GM19023 (cell line): ENCODE measurements at regions not wholly inside any gene's neighbourhood (a gene's known extent, or its start where the extent isn't known, plus 50 kb on each side); places are given as distances from the start of the nearest gene placed in this dataset.

Experiments
- ATAC-seq: cut with Tn5 transposase; IDR thresholded peaks from one replicate; pipeline ENCODE4 v1.9.1; 2021; ENCODE audit warnings: mild to moderate bottlenecking, moderate library complexity; ENCODE audit not compliant: unreplicated experiment

DNA sequence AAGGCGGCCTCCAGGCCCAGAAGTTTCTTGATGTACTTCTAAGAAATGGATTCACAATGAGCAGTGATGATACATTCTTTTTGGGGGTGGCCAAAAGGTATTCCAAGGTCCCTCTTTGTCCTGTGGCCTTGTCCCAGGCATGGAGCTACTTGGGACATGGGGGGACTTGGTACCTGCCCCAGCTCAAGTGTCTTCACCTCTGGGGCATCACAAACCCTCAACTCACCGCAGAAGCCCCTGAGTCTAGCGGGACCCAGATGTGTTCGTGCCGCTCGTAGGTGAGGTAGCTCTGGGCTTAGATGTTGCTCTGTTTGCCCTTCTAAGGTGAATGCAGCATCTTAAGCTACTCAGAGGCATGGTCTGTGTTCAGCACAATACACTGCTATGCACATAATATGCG, 338.0 kb upstream of the IRX4 start:
- no peak for ATAC-seq

DNA sequence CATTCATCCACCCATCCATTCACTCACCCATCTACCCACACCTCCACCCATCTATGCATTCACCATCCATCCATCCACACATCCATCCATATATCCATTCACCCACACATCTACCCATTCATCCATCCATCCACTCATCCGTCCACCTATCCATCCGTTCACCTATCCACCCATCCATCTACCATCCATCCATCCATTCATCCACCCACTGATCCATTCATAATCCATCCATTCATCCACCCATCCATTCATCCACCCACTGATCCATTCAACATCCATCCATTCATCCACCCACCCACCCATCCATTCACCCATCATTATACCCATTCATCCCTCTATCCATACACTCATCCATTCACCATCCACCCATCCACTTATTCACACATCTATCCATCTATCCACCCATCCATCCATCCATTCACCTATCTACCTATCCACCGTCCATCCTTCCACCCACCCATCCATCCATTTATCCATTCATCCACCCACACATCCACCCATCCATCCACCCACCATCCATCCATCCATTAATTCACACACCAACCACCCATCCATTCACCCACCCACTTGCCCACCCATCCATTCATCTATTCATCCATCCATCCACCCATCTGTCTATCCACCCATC, 336.5 kb upstream of the IRX4 start:
- ATAC-seq, result no peak

DNA sequence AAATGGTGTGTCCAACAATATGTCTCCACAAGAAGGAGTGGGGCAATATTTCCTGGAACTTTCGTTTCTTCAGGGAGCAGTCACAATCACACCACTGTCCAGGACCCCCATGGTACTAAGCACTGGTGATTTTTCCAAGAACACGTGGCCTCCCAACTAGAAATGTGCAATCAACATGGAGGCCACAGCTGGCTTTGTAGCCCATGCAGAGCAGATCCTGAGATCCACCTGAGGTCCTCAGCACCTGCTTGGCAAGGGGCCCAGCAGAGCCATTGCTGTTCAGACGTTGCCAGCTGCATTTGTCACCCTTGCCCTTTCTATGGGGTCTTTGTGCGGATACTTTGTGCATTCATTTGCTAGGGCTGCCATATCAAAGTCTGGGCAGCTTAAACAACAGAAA, 334.5 kb upstream of the IRX4 start:
- no peak for ATAC-seq

DNA sequence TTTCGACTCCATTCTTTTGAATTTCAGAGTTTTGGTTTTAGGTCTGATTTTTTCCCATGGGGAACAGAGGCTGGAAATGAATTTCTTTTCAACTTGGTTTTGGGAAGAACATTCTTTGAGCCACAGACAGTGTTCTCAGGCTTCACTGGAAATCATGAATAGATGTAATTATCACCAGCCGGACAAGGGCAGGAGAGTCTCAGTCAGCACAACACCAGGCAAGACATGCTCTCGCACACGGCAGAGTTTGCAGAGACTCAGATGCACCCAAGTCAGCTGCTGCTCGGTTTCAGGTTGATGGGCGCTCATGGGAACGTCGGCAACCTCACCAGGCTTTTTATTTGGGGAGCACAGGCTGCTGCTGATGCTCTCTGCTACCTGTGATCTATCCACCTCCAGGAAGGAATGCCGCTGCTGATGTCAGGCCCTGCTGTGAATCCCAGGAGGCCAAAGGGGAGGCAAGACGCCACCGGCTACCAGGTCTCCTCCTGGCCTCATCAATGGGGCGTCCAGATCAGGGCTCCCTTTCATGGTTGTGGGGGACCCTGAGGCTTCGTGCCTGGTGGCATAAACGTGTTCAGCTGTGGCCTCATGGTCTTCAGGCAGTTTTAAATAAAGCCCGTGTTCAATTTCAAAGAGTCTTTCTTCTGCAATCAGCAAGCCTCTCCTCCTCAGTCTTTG, 332.3 kb upstream of the IRX4 start:
- no peak for ATAC-seq

DNA sequence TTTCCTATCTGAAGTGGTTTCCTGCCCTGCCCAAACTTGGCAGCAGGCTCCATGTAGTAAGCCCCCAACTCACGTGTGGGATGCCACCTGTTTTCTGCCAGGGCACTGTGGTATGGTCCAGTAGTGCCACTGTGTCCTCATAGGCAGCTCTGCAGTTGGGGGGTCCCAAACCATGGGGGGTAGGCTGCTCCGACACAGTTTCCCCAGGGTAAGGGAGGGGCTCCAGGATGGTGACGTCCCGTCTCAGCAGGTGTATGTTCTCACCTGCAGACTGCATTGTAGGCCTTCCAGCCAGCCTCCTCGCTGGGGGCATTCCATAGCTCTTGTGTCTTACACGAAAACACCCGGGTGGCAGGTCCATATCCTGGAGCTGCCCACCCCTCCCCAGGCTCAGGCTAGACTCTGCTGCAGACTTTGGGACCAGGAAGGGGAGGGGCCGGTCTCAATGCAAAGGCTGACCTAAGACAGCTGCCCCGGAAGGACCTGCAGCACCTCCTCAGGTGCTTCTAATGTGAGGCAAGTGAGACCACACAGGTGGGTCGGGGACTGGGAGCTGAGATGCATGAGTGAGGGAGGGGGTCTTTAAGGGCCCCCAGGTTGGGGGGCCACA, 330.5 kb upstream of the IRX4 start:
- ATAC-seq, result no peak

DNA sequence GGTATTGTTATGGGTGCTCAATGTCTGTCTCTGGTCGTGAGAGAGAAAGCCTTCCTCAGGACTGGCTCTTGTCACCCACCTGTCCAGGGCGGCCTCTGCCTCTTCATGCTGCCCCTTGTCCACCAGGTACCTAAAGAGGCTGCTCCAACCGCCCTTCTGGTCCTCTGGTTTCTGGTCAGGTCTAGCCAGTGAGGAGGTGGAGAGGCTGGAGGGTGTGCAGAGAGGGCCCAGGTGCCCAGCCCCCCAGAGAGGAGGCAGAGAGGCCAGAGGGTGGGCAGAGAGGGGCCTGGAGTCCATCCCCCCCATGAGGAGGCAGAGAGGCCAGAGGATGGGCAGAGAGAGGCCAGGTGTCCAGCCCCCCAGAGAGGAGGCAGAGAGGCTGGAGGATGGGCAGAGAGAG, 329.8 kb upstream of the IRX4 start:
- ATAC-seq, result no peak

DNA sequence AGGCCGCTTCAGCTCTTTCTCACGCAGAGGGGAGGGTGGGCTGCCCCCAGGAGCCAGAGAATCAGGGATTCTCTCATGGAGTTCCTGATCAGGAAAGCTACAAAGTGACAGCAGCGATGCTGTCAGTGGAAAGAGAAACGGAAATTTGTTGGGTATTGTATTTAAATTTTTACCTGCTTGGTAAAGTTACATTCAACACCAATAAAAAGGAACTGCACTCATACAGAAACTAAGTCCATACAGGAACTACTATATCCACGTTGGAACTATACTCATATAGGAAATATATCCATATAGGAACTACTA, 325.5 kb upstream of the IRX4 start:
- ATAC-seq, result no peak

DNA sequence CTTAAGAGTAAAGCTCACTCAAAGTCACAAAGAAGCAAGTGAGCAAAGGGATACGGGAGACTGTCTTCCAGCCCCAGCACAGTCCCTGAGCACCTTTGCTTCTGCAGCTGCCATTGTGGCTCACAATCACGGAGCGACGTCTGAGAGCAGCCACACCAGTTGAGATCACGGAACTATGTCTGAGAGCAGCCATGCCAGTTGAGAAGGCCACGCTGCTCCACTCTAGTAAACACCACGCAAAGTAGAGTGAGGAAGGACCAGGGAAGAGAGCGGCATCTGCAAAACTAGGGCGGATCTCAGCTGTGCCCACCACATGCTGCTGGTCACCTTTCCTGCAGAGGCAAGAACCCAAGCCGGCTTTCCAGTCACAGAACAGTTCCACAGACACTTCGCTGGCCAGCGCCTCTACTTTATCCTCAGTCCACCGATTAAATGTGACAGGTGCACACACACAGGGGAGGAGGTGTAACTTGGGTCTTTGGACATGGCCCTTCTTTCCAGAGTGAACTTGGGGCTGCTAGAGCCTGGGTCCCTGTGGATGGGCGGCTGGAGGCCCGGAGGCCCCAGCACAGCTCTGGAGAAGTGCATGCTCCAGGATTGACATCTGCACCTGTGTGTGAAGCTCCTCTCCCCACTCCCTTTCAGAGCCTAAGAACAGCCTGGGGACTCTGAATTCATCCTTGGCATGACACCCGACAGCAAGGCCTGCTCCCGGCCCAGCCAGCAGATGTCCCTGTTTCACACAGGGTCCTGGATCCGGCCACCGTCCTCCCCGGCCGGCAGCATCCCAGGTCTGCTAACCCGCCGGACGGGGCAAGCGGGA, 324.9 kb upstream of the IRX4 start:
- no peak for ATAC-seq

DNA sequence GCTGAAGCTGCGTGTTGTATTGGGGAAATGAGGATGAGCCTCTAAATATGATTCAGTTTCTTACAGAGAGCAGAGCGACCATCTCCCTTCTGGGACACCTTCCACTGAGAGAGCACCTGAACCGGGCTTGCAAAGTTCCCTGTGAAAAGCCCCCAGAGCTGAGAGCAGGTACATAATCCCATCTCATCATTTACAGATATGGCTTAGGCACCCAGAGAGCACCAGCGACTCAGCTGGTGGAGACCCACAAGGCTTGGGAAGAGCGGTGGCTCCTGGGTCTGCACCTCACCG, 324.3 kb upstream of the IRX4 start:
- no peak for ATAC-seq

DNA sequence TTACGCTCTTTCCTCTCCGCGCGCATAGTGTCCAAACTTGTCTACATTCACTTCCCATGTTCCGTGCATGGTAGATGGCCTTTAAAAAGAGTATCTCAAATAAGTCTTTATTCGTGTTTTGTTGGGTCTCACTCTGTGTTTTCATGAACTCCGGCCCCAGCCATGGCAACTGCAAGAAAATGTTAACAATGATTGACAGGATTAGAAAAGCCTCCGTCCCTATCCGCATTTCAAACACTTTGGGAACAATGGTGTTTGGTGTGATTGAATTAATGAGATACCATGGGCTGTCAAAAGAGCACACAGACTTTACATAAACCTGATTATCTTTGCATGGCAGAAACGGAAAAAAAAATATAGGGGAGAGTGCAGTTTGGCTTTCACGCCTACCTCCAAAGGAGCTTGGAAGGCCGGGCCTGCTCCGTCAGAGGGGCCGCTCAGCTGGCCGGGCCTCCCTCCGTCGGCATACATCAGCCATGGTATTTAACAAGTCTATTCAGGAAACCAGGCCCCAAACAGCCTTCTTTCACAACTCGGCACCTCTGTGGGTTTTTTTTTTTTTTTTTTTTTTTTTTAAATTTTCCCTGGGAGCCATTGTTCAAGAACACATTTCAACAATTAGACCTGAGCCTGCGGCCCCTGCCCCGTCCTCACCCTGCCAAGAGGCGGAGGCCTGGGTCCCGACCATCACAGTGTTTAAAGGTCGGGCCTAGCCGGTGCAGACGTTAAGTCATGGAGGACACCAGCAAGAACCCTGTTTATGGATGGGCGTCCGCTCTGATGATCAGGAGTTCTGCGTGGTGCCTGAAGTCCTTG, 323.8 kb upstream of the IRX4 start:
- ATAC-seq, result no peak

DNA sequence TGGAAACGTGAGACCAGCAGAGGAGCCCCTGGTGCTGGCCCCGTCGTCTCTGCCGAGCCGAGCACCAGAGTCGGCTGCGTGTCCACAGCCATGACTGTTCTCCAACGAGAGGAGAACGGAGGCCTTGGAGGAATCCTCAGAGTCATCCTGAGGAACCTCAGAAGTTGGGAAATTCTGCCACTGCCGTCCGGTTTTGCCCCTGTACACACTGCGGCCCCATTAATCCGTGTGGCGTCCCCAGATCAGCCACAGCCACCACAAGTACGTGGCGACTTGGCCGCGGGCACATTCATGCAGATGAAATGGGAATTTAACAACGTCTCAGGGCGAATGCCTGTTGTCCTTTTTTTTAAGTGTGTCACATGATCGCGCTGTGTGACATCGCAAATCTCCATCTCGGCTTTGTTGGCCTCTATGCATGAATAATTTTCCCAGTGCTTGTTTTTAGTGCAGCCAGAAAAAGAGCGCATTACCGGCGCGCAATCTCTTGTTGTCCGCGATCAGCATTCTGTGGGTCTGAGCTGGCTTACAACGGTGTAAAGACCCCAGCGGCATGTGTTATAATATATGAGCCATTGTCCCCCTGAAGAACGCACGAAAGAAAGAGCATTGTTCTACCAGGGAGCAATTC, 323.0 kb upstream of the IRX4 start:
- ATAC-seq, result no peak

DNA sequence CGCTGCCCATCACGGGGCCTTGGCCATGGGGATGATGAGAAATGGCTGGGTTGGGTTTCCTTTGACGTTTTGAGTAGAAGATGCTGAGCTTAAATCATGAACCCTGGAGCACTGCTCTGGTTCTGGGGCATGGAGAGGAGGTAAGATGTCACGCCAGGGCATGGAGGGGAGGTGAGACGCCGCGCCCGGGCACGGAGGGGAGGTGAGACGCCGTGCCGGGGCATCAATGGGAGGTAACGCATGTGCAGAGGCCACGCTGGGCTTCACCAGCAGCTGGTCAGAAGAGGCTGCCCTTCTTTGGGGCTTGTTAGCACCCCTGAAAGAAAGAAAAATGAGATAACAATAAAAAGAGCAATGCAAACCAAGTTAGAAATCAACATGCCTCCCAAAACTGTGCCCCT, 322.5 kb upstream of the IRX4 start:
- no peak for ATAC-seq

DNA sequence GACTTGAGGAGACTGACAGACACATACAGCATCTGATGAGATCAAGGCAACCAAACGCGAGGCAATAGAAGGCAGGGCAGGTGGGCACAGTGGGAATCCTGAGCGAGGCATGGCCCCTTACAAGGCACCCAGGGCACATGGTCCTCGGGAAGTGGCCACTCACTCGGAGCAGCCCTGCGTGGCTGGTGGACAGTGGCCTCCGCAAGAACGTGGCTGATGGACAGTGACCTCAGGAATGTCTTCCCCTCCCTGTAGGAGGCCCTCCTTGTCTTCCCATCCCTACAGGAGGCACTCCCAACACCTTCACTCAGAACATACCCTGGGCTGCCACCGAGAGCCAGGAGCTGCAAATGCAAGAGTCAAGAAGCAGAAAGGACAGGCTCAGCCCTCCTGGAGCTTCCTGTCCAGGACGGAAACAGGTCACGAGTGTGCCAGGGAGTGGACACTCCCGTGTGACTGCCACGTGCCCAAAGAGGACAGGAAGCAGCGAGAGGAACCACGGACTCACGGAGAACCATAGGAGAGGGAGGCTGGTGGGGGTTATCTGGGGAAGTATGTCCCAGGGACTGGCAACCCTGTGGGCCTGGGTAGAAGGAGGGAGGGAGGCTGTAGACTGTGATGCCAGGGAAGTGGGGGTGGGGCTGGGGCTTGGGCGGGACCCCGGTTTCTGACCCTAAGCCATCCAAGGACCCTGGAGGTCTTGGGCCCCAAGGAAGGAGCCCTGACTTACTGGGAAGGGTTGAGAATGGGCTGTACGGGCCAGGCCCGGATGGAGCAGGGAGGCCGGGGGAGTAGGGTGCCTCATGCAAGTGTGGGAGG, 321.9 kb upstream of the IRX4 start:
- ATAC-seq, result no peak

DNA sequence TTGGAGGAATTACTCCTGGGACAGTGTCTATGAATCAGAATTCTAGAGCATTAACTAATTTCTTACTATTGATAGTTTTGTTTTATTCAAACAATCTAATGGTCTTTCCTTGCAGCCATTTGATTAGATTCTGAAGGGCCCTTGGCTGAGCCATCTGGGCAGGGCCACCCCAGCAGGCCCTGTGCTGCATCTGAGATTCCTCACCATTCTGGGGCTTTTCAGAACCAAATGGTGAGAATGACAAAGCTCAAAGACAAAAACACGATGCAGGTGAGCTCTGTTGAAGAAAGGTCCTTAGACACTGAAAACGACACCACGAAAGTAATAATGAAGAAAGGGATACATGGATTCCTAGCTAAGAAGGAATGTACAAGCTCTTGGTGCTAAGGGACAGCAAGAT, 321.0 kb upstream of the IRX4 start:
- no peak for ATAC-seq

DNA sequence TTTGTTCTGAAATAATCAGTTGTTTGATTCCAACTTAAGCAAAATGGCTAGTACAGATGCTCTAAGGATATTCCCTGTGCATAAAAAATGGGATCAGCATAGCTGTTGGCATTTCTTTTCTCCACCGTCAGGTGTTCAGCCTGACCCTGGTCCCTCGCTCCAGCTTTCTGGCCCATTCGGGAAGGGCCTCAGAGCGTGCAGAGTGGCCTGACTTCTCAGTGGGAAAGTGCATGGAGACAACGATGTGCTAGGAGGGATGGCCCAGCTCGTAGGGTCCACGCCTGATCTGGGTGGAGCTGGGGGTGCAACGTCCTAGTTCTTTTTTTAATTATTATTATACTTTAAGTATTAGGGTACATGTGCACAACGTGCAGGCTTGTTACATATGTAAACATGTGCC, 319.1 kb upstream of the IRX4 start:
- ATAC-seq, result no peak

DNA sequence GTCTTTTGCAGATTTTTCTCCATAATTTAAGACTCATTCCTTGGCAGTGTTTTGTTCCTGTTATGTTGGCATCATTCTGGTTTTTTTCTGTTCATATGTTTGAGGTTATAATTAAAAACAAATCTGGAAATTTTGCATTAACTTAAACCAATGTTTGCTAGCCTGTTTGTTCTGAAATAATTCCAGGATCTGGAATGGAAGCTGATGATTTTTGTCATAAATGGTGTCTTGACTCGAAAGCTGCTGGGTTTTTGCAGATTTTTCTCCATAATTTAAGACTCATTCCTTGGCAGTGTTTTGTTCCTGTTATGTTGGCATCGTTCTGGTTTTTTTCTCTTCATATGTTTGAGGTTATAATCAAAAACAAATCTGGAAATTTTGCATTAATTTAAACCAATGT, 318.7 kb upstream of the IRX4 start:
- ATAC-seq, result no peak

DNA sequence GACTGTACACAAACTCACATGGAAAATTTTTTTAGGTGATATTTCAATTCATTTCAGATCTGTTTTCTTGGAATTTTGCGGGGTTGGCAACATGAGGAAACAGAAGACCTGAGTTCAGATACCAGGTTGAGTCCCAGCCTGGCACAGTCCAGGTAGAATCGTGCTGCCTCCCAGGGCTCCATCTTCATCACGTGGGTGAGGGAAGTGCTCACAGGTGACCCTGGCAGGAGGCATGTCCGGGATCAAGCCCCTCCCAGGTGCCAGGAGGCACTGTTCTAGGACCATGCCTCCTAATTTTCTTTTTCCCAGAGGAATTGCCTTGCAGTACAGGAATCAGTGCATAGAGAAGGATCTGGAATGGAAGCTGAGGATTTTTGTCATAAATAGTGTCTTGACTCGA, 318.3 kb upstream of the IRX4 start:
- no peak for ATAC-seq

DNA sequence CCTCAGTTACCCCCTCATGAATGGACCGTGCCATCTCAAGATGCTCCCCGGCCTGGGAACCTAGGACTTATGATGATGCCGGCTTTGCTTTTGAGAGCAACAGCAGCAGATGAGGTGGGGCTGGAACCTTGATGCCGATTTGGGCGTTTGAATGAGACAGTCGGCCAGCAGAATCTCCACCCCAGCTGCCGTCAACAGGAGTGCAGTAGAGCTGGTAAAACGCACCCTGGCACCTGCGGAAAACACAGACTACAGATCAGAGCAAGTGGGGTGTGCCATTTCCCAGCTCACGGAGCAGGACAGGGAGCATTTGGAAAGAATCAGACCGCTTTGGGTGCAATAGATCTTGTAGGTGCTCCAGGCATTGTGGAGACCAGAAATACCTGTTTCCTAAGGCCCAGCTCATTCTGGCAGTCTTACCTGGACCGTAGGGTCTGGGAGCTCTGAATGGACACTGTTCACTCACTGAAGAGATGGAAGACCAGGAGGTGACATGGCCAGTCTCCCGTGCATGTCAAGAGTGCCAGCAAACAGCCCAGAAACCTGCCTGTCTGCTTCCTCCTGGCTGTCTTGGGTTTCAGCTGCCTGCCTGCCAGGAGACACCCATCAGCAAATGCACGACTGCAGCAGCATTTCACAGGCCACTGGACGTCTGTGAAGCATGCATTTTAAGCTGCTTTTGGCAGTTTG, 317.7 kb upstream of the IRX4 start:
- no peak for ATAC-seq

DNA sequence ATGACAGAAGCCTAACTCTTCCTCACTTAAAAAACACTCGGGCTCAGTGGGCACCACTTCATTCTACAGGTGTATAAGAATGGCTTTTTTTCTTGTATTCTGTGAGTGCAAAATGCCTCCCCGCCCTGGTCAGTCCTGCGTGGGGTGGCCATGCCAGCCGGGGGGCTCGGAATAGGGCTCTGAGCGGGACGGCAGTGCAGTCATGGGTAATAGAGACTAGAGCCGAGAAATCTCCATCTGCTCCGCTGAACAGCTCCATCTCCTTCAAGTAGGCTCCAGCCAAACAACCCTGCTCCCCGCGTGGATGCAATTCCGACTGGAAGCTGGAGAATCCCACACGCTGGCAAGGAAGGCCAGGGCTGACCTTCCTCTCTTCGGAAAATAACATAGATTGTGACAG, 317.0 kb upstream of the IRX4 start:
- no peak for ATAC-seq
